Caco-2 (cell line): ENCODE measurements at regions not wholly inside any gene's neighbourhood (a gene's known extent, or its start where the extent isn't known, plus 50 kb on each side); places are given as distances from the start of the nearest gene placed in this dataset.

Source experiments
- BruUV-seq: library from RNA; stranded (reverse); fragments of 400-500 nt; replicated peaks from 2 replicates; lab custom pipeline; 2021; lab: Mats Ljungman, UMichigan
- CTCF ChIA-PET: fragments of 300-600 bp; sonication (Branson Sonifier 250); formaldehyde crosslinking; loops from one replicate; lab custom pipeline; 2022; ENCODE audit warnings: antibody characterized with exemption; lab: Charles Lee
- POLR2A ChIA-PET: fragments of 300-600 bp; sonication (Branson Sonifier 250); formaldehyde crosslinking; loops from one replicate; lab custom pipeline; 2022; ENCODE audit warnings: antibody characterized with exemption; lab: Charles Lee
- DNase-seq, 2 experiments: peaks; one replicate each; pipeline versions ENCODE4 v3.0.0 to v3.0.0-alpha.2; 2020 to 2022
- H3K27me3 ChIP-seq: replicated peaks from 2 replicates; pipeline ENCODE4 v1.6.0; 2011; ENCODE audit warnings: low read length; ENCODE audit not compliant: control insufficient read depth, insufficient read depth
- H3K36me3 ChIP-seq: 2 replicates; pipeline ENCODE4 v1.5.1; 2011; ENCODE audit warnings: low read length; ENCODE audit not compliant: control insufficient read depth, insufficient read depth
- H3K4me1 ChIP-seq: fragments of 250-450 bp; sonication (Bioruptor Pico); 2 replicates; pipeline ENCODE4 v1.5.1; 2020; ENCODE audit warnings: mild to moderate bottlenecking
- H3K4me3 ChIP-seq: 2 replicates; pipeline ENCODE4 v1.5.1; 2011; ENCODE audit warnings: low read depth, mild to moderate bottlenecking, control low read depth, low read length
- H3K9me3 ChIP-seq: fragments of 250-450 bp; sonication (Bioruptor Pico); 2 replicates; pipeline ENCODE4 v1.5.1; 2020; ENCODE audit warnings: mild to moderate bottlenecking, moderate library complexity
- H3K27ac Mint-ChIP-seq: one replicate; pipeline ENCODE4 v1.8.0; 2022; ENCODE audit warnings: mixed read lengths; ENCODE audit not compliant: unreplicated experiment
- H3K27me3 Mint-ChIP-seq: one replicate; pipeline ENCODE4 v1.8.0; 2022; ENCODE audit warnings: mixed read lengths; ENCODE audit not compliant: insufficient read depth, unreplicated experiment
- H3K36me3 Mint-ChIP-seq: one replicate; pipeline ENCODE4 v1.8.0; 2022; ENCODE audit warnings: mild to moderate bottlenecking, mixed read lengths; ENCODE audit not compliant: insufficient read depth, unreplicated experiment
- H3K4me1 Mint-ChIP-seq: one replicate; pipeline ENCODE4 v1.8.0; 2022; ENCODE audit warnings: low read depth, mixed read lengths; ENCODE audit not compliant: unreplicated experiment
- H3K4me3 Mint-ChIP-seq: one replicate; pipeline ENCODE4 v1.8.0; 2022; ENCODE audit warnings: mild to moderate bottlenecking, moderate library complexity, mixed read lengths; ENCODE audit not compliant: unreplicated experiment
- H3K9me3 Mint-ChIP-seq: one replicate; pipeline ENCODE4 v1.8.0; 2022; ENCODE audit warnings: mixed read lengths; ENCODE audit not compliant: unreplicated experiment
- intact Hi-C: fragments of 100-400 bp; cut with micrococcal nuclease; formaldehyde crosslinking; loops from one replicate; pipeline ENCODE4 v1.10.0; 2022; ENCODE audit not compliant: unreplicated experiment
- TF ChIP-seq, protein P1 (sequence below), 2 experiments: fragments of 200-600 bp in 1 of 2; IDR thresholded peaks; 1 replicate in 1 of 2; 2 replicates in 1 of 2; pipeline versions ENCODE4 v1.5.1 to v1.8.0; 2011 to 2022; ENCODE audit warnings: antibody characterized with exemption in 1 of 2, control low read depth in 1 of 2, inconsistent platforms in 1 of 2, low read depth in 1 of 2, low read length in 1 of 2, mild to moderate bottlenecking in 1 of 2, moderate library complexity in 1 of 2; ENCODE audit not compliant: insufficient read depth in 1 of 2, severe bottlenecking in 1 of 2, unreplicated experiment in 1 of 2

DNA sequence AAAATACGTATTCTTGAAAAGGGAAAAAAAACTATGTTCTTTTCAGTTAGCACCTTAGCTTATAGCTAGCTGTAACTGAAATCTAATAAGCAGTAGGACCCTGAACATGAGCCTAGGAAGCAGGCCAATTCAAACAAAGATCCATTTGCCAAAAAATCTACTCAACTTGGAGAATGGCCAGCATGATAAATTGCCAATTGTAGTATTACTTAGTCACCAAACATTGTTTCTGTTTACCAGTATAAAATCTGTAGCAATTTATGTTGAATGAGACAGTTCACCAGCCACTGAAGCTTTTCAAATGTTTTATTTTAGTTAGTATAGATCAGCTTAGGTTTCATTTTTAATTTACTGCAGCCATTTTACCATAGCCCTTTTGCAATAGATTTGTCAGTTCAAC is 323.6 kb upstream of the DIPK2B start:
- no peaks in the 10 kb centered on the region for H3K36me3 ChIP-seq
- no peaks in the 10 kb centered on the region for H3K9me3 ChIP-seq
- CTCF ChIA-PET, result no interaction called here
- H3K9me3 Mint-ChIP-seq, result no peaks in the 10 kb centered on the region
- H3K4me1 Mint-ChIP-seq, result no peaks in the 10 kb centered on the region
- H3K4me1 ChIP-seq, result no peaks in the 10 kb centered on the region
- H3K4me3 ChIP-seq, result no peak overlapping the region
- H3K36me3 Mint-ChIP-seq, result no peaks in the 10 kb centered on the region
- no peaks in the 10 kb centered on the region for H3K27me3 Mint-ChIP-seq
- H3K27me3 ChIP-seq, result no peaks in the 10 kb centered on the region
- H3K4me3 Mint-ChIP-seq, result no peak overlapping the region
- intact Hi-C loops, result no loop called here
- no peak overlapping the region for H3K27ac Mint-ChIP-seq
- POLR2A ChIA-PET, result no interaction called here
- BruUV-seq, result no TSS peak
- DNase-seq, result no peak
- TF ChIP-seq, protein P1, sequence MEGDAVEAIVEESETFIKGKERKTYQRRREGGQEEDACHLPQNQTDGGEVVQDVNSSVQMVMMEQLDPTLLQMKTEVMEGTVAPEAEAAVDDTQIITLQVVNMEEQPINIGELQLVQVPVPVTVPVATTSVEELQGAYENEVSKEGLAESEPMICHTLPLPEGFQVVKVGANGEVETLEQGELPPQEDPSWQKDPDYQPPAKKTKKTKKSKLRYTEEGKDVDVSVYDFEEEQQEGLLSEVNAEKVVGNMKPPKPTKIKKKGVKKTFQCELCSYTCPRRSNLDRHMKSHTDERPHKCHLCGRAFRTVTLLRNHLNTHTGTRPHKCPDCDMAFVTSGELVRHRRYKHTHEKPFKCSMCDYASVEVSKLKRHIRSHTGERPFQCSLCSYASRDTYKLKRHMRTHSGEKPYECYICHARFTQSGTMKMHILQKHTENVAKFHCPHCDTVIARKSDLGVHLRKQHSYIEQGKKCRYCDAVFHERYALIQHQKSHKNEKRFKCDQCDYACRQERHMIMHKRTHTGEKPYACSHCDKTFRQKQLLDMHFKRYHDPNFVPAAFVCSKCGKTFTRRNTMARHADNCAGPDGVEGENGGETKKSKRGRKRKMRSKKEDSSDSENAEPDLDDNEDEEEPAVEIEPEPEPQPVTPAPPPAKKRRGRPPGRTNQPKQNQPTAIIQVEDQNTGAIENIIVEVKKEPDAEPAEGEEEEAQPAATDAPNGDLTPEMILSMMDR (IDR thresholded peaks at IDR 0.05; ENCODE audit: insufficient read depth in 1 of 2, low read depth in 1 of 2, low read length in 1 of 2, severe bottlenecking in 1 of 2, unreplicated experiment in 1 of 2), result no peak

DNA sequence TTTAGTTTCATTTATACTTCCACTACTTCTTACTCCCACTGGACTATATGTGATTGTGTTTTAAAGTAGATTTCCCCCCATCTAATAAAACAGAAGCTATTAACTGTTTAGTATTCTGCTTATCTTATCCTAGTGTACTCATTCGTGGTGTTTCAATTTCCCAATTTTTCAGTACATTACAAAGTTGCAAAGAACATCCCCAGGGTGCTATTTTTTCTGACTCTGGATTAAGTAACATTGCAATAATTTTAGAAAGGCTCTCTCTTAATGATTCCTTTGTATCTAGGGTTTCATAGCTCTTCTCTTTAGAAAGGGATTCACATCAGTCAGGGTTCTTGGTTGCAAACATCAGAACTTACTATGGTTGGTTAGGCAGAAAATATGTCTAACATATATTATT is 317.9 kb upstream of the DIPK2B start:
- no peaks in the 10 kb centered on the region for H3K4me1 ChIP-seq
- TF ChIP-seq, protein P1 (IDR thresholded peaks at IDR 0.05; ENCODE audit: insufficient read depth in 1 of 2, low read depth in 1 of 2, low read length in 1 of 2, severe bottlenecking in 1 of 2, unreplicated experiment in 1 of 2), result no peak
- CTCF ChIA-PET, result no interaction called here
- H3K4me1 Mint-ChIP-seq, result peaks cover 7% of the 10 kb centered on the region
- H3K27me3 Mint-ChIP-seq, result no peaks in the 10 kb centered on the region
- H3K4me3 ChIP-seq, result no peak overlapping the region
- H3K27me3 ChIP-seq, result no peaks in the 10 kb centered on the region
- no peaks in the 10 kb centered on the region for H3K36me3 Mint-ChIP-seq
- no peak overlapping the region for H3K27ac Mint-ChIP-seq
- intact Hi-C loops, result loop anchor here (5.0 to 10.0 kb wide), 2 partner anchors 229 to 266 kb away; no protein-coding TSS in a partner anchor
- no peaks in the 10 kb centered on the region for H3K36me3 ChIP-seq
- POLR2A ChIA-PET, result no interaction called here
- no peaks in the 10 kb centered on the region for H3K9me3 ChIP-seq
- BruUV-seq, result no TSS peak
- H3K4me3 Mint-ChIP-seq, result no peak overlapping the region
- DNase-seq, result no peak
- no peaks in the 10 kb centered on the region for H3K9me3 Mint-ChIP-seq

DNA sequence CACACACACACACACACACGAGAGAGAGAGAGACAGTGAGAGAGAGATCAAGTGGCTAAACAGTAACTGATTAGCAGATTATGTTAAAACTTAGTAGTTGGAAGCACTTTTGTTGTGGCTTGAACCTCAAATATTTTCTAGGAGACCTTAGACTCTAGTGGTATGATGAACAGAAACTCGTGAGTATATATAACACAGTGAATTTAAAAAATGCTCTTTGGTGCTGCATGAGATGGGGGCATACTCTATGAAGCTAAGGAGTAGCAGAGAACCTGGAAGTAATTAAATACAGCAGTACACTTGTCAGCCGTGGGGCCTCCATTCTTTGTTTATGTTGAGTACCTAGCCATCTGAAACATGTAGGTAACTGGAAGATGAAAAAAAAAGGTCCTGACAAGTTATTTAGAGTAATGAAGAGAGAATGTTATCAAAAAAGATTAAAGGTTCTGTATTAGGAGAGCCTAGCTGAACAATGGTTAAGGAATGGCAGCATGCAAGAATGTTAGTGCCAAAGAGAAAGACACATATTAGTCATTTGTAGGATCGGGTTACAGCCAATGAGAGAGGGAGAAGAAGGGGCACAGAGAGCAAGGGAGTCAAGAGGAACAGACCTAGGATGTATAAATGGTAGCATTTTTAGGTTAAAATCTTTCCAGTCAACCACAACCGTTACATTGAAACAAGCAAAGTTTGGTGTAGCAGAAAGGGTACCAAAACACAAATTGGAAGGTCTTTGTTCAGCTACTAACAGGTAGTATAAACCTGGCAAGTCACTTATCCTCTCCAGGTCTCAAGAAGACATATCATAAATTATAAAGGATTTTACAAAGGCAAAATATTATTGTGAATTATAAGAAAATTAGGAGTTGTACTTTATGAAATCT is 316.7 kb upstream of the DIPK2B start:
- no TSS peak for BruUV-seq
- Mint-ChIP-seq H3K4me1 (peaks cover 7% of the 10 kb centered on the region), H3K4me3 (no peak overlapping the region), H3K27ac (no peak overlapping the region), H3K9me3 (no peaks in the 10 kb centered on the region), H3K27me3 (no peaks in the 10 kb centered on the region), H3K36me3 (no peaks in the 10 kb centered on the region)
- no peak for DNase-seq
- TF ChIP-seq, protein P1 (IDR thresholded peaks at IDR 0.05; ENCODE audit: insufficient read depth in 1 of 2, low read depth in 1 of 2, low read length in 1 of 2, severe bottlenecking in 1 of 2, unreplicated experiment in 1 of 2), result no peak
- ChIA-PET CTCF (no interaction called here), POLR2A (no interaction called here)
- no peaks in the 10 kb centered on the region for H3K36me3 ChIP-seq
- H3K4me3 ChIP-seq, result no peak overlapping the region
- H3K27me3 ChIP-seq, result no peaks in the 10 kb centered on the region
- no peaks in the 10 kb centered on the region for H3K9me3 ChIP-seq
- H3K4me1 ChIP-seq, result no peaks in the 10 kb centered on the region
- intact Hi-C loops, result loop anchor here (5.0 to 10.0 kb wide), 2 partner anchors 230 to 267 kb away; no protein-coding TSS in a partner anchor
